NCI-H69 (cell line): ENCODE measurements at regions not wholly inside any gene's neighbourhood (a gene's known extent, or its start where the extent isn't known, plus 50 kb on each side); places are given as distances from the start of the nearest gene placed in this dataset.
A peak's percentile ranks its signal among the peaks of the same experiment; 100 is the strongest.

Experiments
- DNase-seq: peaks from one replicate; lab custom pipeline; 2025; lab: John Stamatoyannopoulos, UW

GRCh38 chr2:64283641-64284361, 139.6 kb upstream of the PELI1 start:
- DNase-seq, result peak; percentile 1

GRCh38 chr2:64284751-64285150, 140.5 kb upstream of the PELI1 start:
- peak; percentile 64 for DNase-seq

GRCh38 chr2:64287202-64287740, 143.1 kb upstream of the PELI1 start:
- DNase-seq, result no peak

GRCh38 chr2:64288321-64289193, 144.3 kb upstream of the PELI1 start:
- DNase-seq, result no peak

GRCh38 chr2:64289251-64289650, 145.0 kb upstream of the PELI1 start:
- no peak for DNase-seq

GRCh38 chr2:64289737-64290136, 145.5 kb upstream of the PELI1 start:
- no peak for DNase-seq

- no peak for DNase-seq
Measured at GRCh38 chr2:64291181-64291580, 147.0 kb upstream of the PELI1 start.

GRCh38 chr2:64295326-64296139, 151.3 kb upstream of the PELI1 start:
- no peak for DNase-seq

GRCh38 chr2:64296140-64296480, 151.9 kb upstream of the PELI1 start:
- DNase-seq, result peak; percentile 15

- no peak for DNase-seq
Measured at GRCh38 chr2:64296695-64297346, 152.6 kb upstream of the PELI1 start.

GRCh38 chr2:64298161-64298560, 153.9 kb upstream of the PELI1 start:
- DNase-seq, result no peak

- no peak for DNase-seq
Measured at GRCh38 chr2:64300066-64300465, 153.9 kb upstream of the LGALSL start.

- DNase-seq, result no peak
Measured at GRCh38 chr2:64303250-64303649, 150.7 kb upstream of the LGALSL start.

GRCh38 chr2:64307421-64307820, 146.5 kb upstream of the LGALSL start:
- no peak for DNase-seq

- DNase-seq, result no peak
Measured at GRCh38 chr2:64311191-64311910, 142.6 kb upstream of the LGALSL start.

- peak; percentile 76 for DNase-seq
Measured at GRCh38 chr2:64311948-64312621, 141.9 kb upstream of the LGALSL start.

GRCh38 chr2:64312622-64313397, 141.2 kb upstream of the LGALSL start:
- DNase-seq, result no peak

- DNase-seq, result no peak
Measured at GRCh38 chr2:64313398-64313723, 140.6 kb upstream of the LGALSL start.

GRCh38 chr2:64315291-64315960, 138.5 kb upstream of the LGALSL start:
- DNase-seq, result no peak
